IMR-90 (cell line): ENCODE measurements at regions not wholly inside any gene's neighbourhood (a gene's known extent, or its start where the extent isn't known, plus 50 kb on each side); places are given as distances from the start of the nearest gene placed in this dataset.

Experiments used
- ATAC-seq: fragments of 200-7000 bp; cut with Tn5 transposase; 2 replicates; pipeline ENCODE4 v1.9.1; 2020; ENCODE audit warnings: low read depth, mild to moderate bottlenecking, moderate library complexity
- BruUV-seq: library from RNA; stranded (reverse); fragments of 400-500 nt; replicated peaks from 2 replicates; lab custom pipeline; 2021; lab: Mats Ljungman, UMichigan
- CTCF ChIA-PET: fragments of 300-600 bp; formaldehyde crosslinking; extraction: SDS; loops from one replicate; lab custom pipeline; 2021; ENCODE audit warnings: antibody characterized with exemption; lab: Yijun Ruan, JAX
- POLR2A ChIA-PET: fragments of 300-600 bp; sonication (Branson Sonifier 250); formaldehyde crosslinking; loops from one replicate; lab custom pipeline; 2022; ENCODE audit warnings: antibody characterized with exemption; ENCODE audit not compliant: unreplicated experiment; lab: Charles Lee
- DNase-seq: peaks from one replicate; pipeline ENCODE4 v3.0.0; 2013
- H2AFZ ChIP-seq: replicated peaks from 2 replicates; pipeline ENCODE3; 2013; ENCODE audit warnings: low read length, mild to moderate bottlenecking; ENCODE audit not compliant: poor library complexity
- H2AK5ac ChIP-seq: 2 replicates; pipeline ENCODE4 v1.6.1; 2013; ENCODE audit warnings: low read depth, low read length, inconsistent platforms
- H2AK9ac ChIP-seq: replicated peaks from 2 replicates; pipeline ENCODE3; 2013; ENCODE audit warnings: mild to moderate bottlenecking, low read depth, low read length, moderate library complexity; ENCODE audit not compliant: poor library complexity
- H2BK120ac ChIP-seq: 2 replicates; pipeline ENCODE4 v1.6.1; 2013; ENCODE audit warnings: low read depth, low read length, inconsistent platforms
- H2BK15ac ChIP-seq: 3 replicates; pipeline ENCODE4 v1.6.1; 2013; ENCODE audit warnings: low read depth, low read length, inconsistent platforms
- H2BK20ac ChIP-seq: 2 replicates; pipeline ENCODE4 v1.6.1; 2013; ENCODE audit warnings: low read depth, mild to moderate bottlenecking, inconsistent platforms, low read length, moderate library complexity
- H2BK5ac ChIP-seq: 2 replicates; pipeline ENCODE4 v1.6.1; 2013; ENCODE audit warnings: mild to moderate bottlenecking, low read depth, low read length, inconsistent platforms; ENCODE audit not compliant: poor library complexity, severe bottlenecking
- H3K14ac ChIP-seq: replicated peaks from 2 replicates; pipeline ENCODE4 v1.6.1; 2013; ENCODE audit warnings: low read depth, low read length, inconsistent platforms
- H3K18ac ChIP-seq: 2 replicates; pipeline ENCODE4 v1.6.1; 2013; ENCODE audit warnings: low read depth, low read length, control low read depth
- H3K23ac ChIP-seq: 2 replicates; pipeline ENCODE4 v1.6.1; 2013; ENCODE audit warnings: low read depth, low read length, inconsistent platforms
- H3K27ac ChIP-seq: 2 replicates; pipeline ENCODE4 v1.5.1; 2013; ENCODE audit warnings: mild to moderate bottlenecking, control low read depth, low read length; ENCODE audit not compliant: insufficient read depth
- H3K27me3 ChIP-seq: 2 replicates; pipeline ENCODE4 v1.6.1; 2013; ENCODE audit warnings: low read length; ENCODE audit not compliant: control insufficient read depth, insufficient read depth
- H3K36me3 ChIP-seq: 2 replicates; pipeline ENCODE4 v1.6.1; 2013; ENCODE audit warnings: low read length, mixed read lengths; ENCODE audit not compliant: control insufficient read depth, insufficient read depth
- H3K4ac ChIP-seq: 2 replicates; pipeline ENCODE4 v1.6.1; 2013; ENCODE audit warnings: low read depth, low read length, inconsistent platforms
- H3K4me1 ChIP-seq: 2 replicates; pipeline ENCODE4 v1.6.1; 2013; ENCODE audit warnings: low read length, mixed read lengths; ENCODE audit not compliant: control insufficient read depth, insufficient read depth
- H3K4me2 ChIP-seq: 2 replicates; pipeline ENCODE4 v1.6.1; 2013; ENCODE audit warnings: low read depth, mild to moderate bottlenecking, control low read depth, low read length, moderate library complexity
- H3K4me3 ChIP-seq: 2 replicates; pipeline ENCODE4 v1.5.1; 2013; ENCODE audit warnings: low read depth, mild to moderate bottlenecking, control low read depth, low read length, moderate library complexity; ENCODE audit not compliant: insufficient read depth
- H3K56ac ChIP-seq: 2 replicates; pipeline ENCODE4 v1.6.1; 2013; ENCODE audit warnings: low read length, inconsistent platforms; ENCODE audit not compliant: insufficient read depth; ENCODE audit errors: extremely low read depth
- H3K79me1 ChIP-seq, 2 experiments: 2 replicates each; pipeline ENCODE4 v1.6.1; 2013; ENCODE audit warnings: low read length in 2 of 2, inconsistent platforms in 1 of 2, low read depth in 1 of 2
- H3K9ac ChIP-seq: 2 replicates; pipeline ENCODE4 v1.6.1; 2013; ENCODE audit warnings: low read depth, low read length, control low read depth
- H3K9me1 ChIP-seq: 2 replicates; pipeline ENCODE4 v1.6.1; 2013; ENCODE audit warnings: low read length, inconsistent platforms; ENCODE audit not compliant: insufficient read depth
- H3K9me3 ChIP-seq: 2 replicates; pipeline ENCODE4 v1.6.1; 2013; ENCODE audit warnings: low read length; ENCODE audit not compliant: control insufficient read depth, insufficient read depth
- H4K20me1 ChIP-seq: 2 replicates; pipeline ENCODE4 v1.6.1; 2013; ENCODE audit warnings: low read length, inconsistent platforms; ENCODE audit not compliant: insufficient read depth
- H4K5ac ChIP-seq: 2 replicates; pipeline ENCODE4 v1.6.1; 2013; ENCODE audit warnings: mild to moderate bottlenecking, low read depth, low read length, control low read depth
- H4K8ac ChIP-seq, 2 experiments: 2 replicates each; pipeline ENCODE4 v1.6.1; 2013; ENCODE audit warnings: low read depth in 2 of 2, low read length in 2 of 2, control low read depth in 1 of 2, inconsistent platforms in 1 of 2
- H4K91ac ChIP-seq: 2 replicates; pipeline ENCODE4 v1.6.1; 2013; ENCODE audit warnings: low read depth, low read length, inconsistent platforms; ENCODE audit not compliant: insufficient read depth
- CHD1 ChIP-seq: IDR thresholded peaks from 2 replicates; pipeline ENCODE4 v1.6.1; 2012; ENCODE audit warnings: low read depth, low read length, improper control_type of control experiment
- MAZ ChIP-seq: IDR thresholded peaks from 2 replicates; pipeline ENCODE4 v1.6.1; 2012; ENCODE audit warnings: low read depth, mild to moderate bottlenecking, low read length, improper control_type of control experiment, moderate library complexity, borderline replicate concordance
- MXI1 ChIP-seq: IDR thresholded peaks from 2 replicates; pipeline ENCODE4 v1.6.1; 2012; ENCODE audit warnings: low read depth, mild to moderate bottlenecking, low read length, moderate library complexity, borderline replicate concordance
- SMC3 ChIP-seq: fragments of 150-350 bp; IDR thresholded peaks from 2 replicates; pipeline ENCODE4 v1.6.1; 2016; ENCODE audit warnings: low read depth, mild to moderate bottlenecking, antibody characterized with exemption, low read length, moderate library complexity
- WGBS, 2 experiments: methylation state at CpG; one replicate each; pipeline versions ENCODE4 v1.1.5 to v1.1.7; 2013; ENCODE audit warnings: missing lambda C conversion rate in 2 of 2; ENCODE audit not compliant: insufficient read length in 1 of 2; ENCODE audit errors: extremely low coverage in 2 of 2; 5-methylcytosine and 5-hydroxymethylcytosine counted together
- dilution Hi-C: fragments of 300-500 bp; cut with HindIII; formaldehyde crosslinking; loops from one replicate; pipeline ENCODE4 v1.14.3; 2018; ENCODE audit warnings: low sequenced_read_pairs; ENCODE audit not compliant: unreplicated experiment
- in situ Hi-C: fragments of 300-500 bp; cut with MboI; formaldehyde crosslinking; loops from 3 replicates; pipeline ENCODE4 v1.14.3; 2019; ENCODE audit warnings: low sequenced_read_pairs, inconsistent platforms, mixed read lengths
- intact Hi-C: fragments of 100-400 bp; cut with micrococcal nuclease; formaldehyde crosslinking; loops from 2 replicates; pipeline ENCODE4 v1.10.0; 2022
- TF ChIP-seq, protein P1 (sequence below): fragments of 150-350 bp; IDR thresholded peaks from 2 replicates; pipeline ENCODE4 v1.6.1; 2016; ENCODE audit warnings: low read depth, mild to moderate bottlenecking, low read length, moderate library complexity, borderline replicate concordance

- ATAC-seq, result no peak
- H2BK120ac ChIP-seq, result no peak overlapping the region
- WGBS, 2 experiments, result no CpG with 5 or more reads among the region's 2 CpGs
Observed at GRCh38 chr13:58247080-58247479, 615.5 kb downstream of the PCDH17 start.

More at GRCh38 chr13:58247080-58247479, 615.5 kb downstream of the PCDH17 start:
- CTCF ChIA-PET, result no interaction called here
- Histone ChIP-seq H3K27ac (no peak overlapping the region), H2BK5ac (no peak overlapping the region), H2BK15ac (no peak overlapping the region), H2AK5ac (no peak overlapping the region), H2AK9ac (no peak overlapping the region), H3K27me3 (no peaks in the 10 kb centered on the region), H4K91ac (no peak overlapping the region), H3K4me2 (no peak overlapping the region), H2AFZ (no peak overlapping the region), H4K20me1 (no peaks in the 10 kb centered on the region), H4K5ac (no peak overlapping the region), H3K56ac (no peak overlapping the region), H3K36me3 (no peaks in the 10 kb centered on the region), H3K4ac (no peak overlapping the region), H3K9me1 (no peaks in the 10 kb centered on the region), H2BK20ac (no peak overlapping the region), H3K9me3 (0 out of 2 replicates have a peak, but pooled peaks cover 2% of the 10 kb centered on the region), H3K4me1 (no peaks in the 10 kb centered on the region), H3K18ac (no peak overlapping the region), H4K8ac (no peak overlapping the region), H3K79me1 (no peaks in the 10 kb centered on the region), H3K4me3 (no peak overlapping the region), H3K9ac (no peak overlapping the region), H3K14ac (no peak overlapping the region), H3K23ac (no peak overlapping the region)
- BruUV-seq, result no TSS peak
- DNase-seq, result no peak
- in situ Hi-C loops, result no loop called here
- POLR2A ChIA-PET, result no interaction called here
- TF ChIP-seq CHD1 (no peak), MXI1 (no peak), SMC3 (no peak), MAZ (no peak)
- TF ChIP-seq, protein P1, sequence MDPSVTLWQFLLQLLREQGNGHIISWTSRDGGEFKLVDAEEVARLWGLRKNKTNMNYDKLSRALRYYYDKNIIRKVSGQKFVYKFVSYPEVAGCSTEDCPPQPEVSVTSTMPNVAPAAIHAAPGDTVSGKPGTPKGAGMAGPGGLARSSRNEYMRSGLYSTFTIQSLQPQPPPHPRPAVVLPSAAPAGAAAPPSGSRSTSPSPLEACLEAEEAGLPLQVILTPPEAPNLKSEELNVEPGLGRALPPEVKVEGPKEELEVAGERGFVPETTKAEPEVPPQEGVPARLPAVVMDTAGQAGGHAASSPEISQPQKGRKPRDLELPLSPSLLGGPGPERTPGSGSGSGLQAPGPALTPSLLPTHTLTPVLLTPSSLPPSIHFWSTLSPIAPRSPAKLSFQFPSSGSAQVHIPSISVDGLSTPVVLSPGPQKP, result no peak
- intact Hi-C loops, result no loop called here
- dilution Hi-C loops, result no loop called here
